GM19455 (cell line): ENCODE measurements at regions not wholly inside any gene's neighbourhood (a gene's known extent, or its start where the extent isn't known, plus 50 kb on each side); places are given as distances from the start of the nearest gene placed in this dataset.
A peak's percentile ranks its signal among the peaks of the same experiment; 100 is the strongest.

Experiments used
- ATAC-seq: cut with Tn5 transposase; IDR thresholded peaks from one replicate; pipeline ENCODE4 v1.9.1; 2021; ENCODE audit not compliant: unreplicated experiment

DNA sequence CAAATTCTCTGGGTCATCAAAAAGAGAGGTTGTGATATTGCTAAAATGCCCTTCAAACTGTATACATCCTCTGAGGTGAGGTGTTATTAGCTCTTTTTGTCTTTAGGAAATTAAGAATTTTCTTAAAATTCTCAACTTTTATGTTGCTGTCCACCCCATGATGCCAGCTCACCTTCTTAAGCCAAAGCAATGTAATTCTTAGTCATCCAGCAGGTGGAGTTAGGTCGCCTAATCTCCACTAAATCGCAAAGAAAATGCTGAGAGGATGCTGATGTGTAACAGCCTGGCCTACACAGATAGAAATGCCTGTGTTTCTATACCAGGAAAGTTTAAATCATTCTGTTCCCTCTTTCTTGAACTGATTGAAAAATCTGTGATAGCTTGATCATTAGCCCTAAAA, 770.2 kb upstream of the ALCAM start:
- ATAC-seq, result peak; percentile 80

DNA sequence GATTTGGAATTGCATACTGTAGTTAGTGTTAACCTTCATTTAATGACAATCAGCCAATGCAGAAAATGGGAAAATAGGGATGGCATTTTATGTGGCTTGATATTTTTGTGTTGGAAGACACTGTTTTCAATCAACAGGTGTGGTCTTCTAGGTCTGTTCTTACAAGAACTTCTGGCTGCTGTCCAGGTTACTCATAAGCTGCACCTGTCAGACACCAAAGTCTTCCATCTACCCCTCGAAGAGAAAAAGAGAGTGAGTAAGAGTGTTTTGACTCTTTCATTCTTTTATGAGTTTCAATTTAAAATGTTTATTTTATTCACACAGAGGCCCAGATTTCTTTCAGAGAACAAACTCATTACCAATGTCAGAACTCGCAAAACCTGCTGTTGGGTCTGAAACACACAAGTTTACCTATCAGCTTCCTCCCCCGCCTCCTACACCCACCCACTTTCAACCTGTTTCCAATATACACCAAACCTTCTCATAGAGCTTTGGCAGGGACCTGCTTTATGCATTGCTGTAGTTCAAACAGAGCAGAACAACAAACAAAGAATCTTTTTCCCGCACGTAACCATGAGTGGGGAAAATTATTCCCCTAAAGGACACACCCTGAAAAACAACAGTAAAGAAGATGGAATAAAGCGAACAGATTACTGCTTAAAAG, 767.7 kb upstream of the ALCAM start:
- no peak for ATAC-seq

DNA sequence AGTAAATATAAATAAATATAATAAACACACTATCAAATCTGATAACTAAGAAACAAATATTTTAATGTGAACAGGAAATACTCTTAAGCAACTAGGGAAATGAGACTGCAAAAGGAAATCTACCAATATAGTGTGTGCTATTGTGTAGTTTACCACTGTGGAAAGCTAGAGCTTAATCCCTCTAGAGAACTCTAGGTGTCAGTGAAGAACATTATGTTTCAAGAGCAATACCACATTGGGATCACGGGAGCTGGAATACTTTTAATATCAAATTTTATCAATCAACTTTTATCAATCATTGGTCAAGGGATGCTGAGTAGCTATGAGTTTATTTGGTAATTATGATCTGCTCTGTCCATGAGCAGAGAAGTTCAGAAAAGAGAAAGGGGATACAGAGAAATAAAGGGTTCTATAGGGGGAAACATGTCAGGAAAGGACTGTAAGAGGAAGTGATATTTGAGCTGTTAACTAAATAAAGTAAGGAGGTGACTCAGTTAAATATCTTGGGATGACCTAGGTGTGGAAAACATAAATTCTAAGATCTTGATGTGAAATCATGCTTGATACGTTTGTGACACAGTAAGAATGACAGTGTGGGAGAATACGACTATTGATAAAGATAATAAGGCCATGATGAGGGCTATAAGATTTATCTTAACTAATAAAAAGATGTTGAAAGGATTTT, 762.2 kb upstream of the ALCAM start:
- no peak for ATAC-seq

DNA sequence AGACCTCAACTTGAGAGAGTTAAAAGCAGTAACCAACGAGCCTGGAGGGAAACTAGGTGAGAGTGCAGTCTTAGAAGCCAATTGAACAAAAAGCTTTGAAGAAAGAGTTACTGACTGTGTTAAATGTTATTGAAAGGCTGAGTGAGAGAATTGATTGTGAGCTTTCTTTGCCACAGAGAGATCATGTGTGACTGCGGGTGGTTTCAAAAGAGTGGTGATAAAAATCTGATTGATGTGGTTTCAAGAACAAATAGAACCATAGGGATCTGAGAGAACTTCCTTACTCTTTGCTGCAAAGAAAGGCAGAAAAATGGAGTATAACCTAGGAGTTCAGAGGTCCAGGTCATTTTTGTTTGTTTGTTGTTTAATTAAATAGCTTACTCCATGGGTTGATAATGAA, 759.9 kb upstream of the ALCAM start:
- no peak for ATAC-seq

GRCh38 chr3:104610730-104611652, 755.7 kb upstream of the ALCAM start:
- ATAC-seq, result no peak

GRCh38 chr3:104612218-104612617, 754.5 kb upstream of the ALCAM start:
- ATAC-seq, result no peak

GRCh38 chr3:104614564-104614963, 752.1 kb upstream of the ALCAM start:
- ATAC-seq, result no peak

DNA sequence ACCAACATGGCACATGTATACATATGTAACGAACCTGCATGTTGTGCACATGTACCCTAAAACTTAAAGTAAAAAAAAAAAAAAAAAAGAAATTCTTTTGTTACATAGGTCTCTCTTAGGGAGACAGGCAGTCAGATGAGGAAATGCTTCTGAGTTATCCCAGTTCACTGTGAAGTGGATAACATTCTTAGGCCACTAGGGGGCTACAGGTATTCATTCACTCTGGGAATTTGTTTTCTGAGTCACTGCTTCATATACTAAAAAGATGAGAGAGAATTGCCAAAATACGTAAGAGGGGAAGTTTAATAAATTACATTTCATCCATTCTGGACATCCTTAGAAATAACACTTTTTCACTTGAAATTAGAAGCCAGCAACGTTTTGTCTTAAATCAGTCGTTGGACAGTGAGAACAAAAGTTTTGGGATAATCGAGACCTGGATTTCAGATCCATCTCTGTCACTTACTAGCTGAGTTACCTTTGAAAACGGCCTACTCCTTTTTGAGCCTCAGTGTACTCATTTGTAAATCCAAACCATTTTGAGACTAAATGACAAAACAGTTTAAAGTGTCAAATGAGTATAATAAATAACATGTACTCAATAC, 738.4 kb upstream of the ALCAM start:
- ATAC-seq, result peak; percentile 66

GRCh38 chr3:104629038-104629437, 737.7 kb upstream of the ALCAM start:
- ATAC-seq, result no peak

GRCh38 chr3:104631254-104631653, 735.5 kb upstream of the ALCAM start:
- no peak for ATAC-seq

- ATAC-seq, result no peak
Measured at GRCh38 chr3:104632521-104632920, 734.2 kb upstream of the ALCAM start.

DNA sequence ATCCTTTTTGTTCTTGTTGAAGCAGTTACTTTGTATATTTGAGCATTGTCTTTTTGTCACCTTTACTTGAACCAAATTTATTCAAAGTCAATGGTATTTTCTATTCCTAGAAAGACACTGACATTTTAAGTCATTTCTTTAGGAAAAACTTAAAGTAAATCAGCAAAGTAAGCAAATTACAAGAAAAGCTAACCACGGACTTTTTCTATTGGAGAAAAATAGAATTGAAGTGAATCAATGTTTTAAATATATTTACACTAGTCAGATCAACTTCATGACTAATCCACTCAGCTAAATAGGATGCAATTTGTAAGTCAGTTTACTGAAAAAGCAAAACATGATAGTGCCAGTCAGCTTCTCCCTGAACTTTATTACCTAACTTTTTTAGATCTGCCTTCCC, 733.8 kb upstream of the ALCAM start:
- ATAC-seq, result no peak

DNA sequence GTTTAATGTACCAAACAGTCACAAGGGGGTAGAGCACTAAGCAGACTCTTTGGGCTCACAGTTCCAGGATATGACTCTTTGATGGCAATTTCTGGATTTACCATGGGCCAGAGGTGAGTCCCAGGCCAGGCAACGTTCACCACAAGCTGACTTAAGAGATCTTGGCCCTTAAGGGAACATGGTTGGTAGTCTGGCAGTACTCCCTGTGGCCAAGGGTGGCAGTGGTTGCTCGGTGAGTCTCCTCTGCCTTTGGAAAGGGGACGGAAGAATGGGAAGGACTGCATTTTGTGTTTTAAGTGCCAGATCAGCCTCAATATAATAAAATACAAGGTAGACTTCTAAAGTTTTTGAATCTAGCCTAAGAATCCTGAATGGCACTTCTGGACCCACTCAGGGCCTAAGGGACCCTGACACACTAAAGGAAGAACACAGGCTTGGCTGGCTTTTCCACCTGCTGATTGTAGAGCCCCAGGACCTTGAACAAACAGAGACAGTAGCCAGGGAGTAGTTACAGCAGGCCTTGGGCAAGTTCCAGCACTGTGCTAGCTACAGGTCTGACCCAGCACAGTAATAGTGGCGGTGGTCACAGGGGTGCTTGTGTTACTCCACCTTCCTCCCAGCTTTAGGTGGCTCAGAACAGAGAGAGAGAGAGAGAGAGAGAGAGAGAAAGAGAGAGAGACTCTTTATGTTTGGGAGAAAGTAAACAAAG, 730.7 kb upstream of the ALCAM start:
- no peak for ATAC-seq

DNA sequence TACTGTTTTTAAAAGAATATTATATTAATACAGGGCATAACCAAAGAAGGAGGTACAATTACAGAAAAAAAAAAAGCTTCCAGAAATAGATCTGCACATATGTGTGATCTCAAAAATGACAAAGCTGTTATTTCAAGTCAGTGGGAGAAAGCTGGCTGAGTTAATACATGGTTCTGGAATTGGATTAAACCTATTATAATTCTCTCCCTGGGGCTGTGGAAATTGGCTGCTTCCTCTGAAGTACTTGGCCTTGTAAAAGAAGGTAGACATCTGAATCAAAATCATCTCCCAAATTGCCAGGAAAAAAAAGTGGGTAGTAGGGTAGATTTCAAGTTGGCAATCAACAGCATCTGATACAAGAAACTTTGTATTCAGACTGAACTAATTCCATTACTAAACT, 723.9 kb upstream of the ALCAM start:
- no peak for ATAC-seq

- no peak for ATAC-seq
Measured at GRCh38 chr3:104646196-104646595, 720.5 kb upstream of the ALCAM start.

DNA sequence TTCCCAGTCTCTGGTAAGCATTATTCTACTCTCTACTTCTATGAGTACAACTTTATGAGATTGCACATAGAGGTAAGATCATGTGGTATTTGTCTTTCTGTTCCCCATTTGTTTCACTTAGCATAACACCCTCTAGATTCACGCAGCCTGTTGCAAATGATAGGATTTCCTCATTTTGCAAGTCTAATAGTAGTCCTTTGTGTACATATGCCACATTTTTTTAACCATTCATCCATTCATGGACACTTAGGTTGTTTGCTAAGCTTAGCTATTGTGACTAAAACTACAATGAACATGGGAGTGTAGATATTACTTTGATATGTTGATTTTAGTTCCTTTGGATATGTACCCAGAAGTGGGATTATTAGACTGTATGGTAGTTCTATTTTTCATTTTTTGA, 717.9 kb upstream of the ALCAM start:
- ATAC-seq, result no peak

- no peak for ATAC-seq
Measured at GRCh38 chr3:104669083-104669482, 697.6 kb upstream of the ALCAM start.

DNA sequence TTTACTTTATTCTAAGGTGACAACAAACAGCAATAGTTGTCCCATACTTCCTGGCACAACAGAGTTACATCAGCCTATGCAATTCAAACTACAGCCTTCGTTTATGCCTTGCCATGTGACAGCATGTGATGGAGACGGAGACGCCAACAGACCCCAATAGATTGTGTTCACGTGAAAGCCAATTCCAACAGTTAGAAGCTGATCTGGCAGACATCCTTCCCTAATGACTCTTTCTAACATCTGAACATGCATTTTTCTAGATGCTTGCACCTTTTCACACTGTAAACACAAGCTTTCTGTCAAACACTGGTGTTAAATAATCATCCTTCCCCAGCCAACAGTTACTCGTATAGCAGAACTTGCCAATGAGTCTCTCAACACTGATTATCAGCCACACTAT, 694.4 kb upstream of the ALCAM start:
- no peak for ATAC-seq

DNA sequence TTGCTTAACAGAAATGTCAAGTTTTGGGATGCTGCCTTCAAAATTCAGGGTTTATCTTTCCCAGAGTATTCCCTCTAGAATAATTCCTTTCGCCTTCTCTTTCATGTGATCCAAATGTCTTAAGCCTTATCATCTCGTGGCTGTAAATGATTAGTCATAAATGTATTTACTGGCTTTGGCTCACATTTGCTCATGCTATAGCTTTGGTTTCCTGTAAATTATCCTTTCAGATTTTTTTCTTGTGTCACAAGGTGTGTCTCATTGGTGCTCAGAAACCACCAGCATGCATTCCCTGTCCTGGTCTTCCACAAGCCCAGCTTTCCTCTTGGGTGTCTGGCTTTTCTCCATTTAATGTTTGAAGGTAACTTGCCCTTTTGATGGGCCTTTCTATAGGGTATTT, 692.7 kb upstream of the ALCAM start:
- no peak for ATAC-seq

GRCh38 chr3:104676241-104676640, 690.5 kb upstream of the ALCAM start:
- no peak for ATAC-seq

GRCh38 chr3:104677932-104678331, 688.8 kb upstream of the ALCAM start:
- no peak for ATAC-seq
